ENCODE measurements at regions not wholly inside any gene's neighbourhood (a gene's known extent, or its start where the extent isn't known, plus 50 kb on each side); places are given as distances from the start of the nearest gene placed in this dataset.

DNA sequence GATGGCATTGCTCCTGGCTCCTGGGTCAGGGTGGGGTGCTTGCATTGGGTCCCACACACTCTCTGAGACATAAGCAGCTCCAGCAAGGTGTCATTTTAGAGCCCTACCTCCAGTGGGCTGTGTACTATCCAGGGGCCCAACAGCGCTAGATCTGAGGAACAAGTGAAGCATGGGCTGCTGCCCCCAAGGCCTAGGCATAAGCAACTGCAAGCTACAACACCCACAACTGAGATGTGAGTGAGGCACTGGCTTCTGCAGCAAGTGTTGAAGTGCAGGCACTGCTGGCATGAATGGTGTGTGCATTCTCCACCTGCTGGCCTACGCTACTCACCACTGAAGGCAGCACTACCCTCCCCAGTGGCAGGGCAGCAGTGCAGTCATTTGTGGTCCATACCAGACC, 81.0 kb upstream of the STK39 start:
- TF ChIP-seq EP300 (IDR thresholded peaks at IDR 0.05) (no peak), CTCF (IDR thresholded peaks at IDR 0.05) (no peak), POLR2A (IDR thresholded peaks at IDR 0.05) (no peak)
